Endothelial cell of umbilical vein (primary cell): ENCODE measurements at regions not wholly inside any gene's neighbourhood (a gene's known extent, or its start where the extent isn't known, plus 50 kb on each side); places are given as distances from the start of the nearest gene placed in this dataset.
"Not testable (repeated sequence)": the region's sequence is repeated elsewhere in the genome, so short reads cannot be mapped to it uniquely, and the experiment has no call there.

ENCODE experiments used
- BruUV-seq: library from RNA; stranded (reverse); fragments of 400-500 nt; replicated peaks from 2 replicates; lab custom pipeline; 2021; lab: Mats Ljungman, UMichigan
- CTCF ChIA-PET: fragments of 300-600, 350-600 bp; sonication (Branson Sonifier 250); formaldehyde crosslinking; loops from one replicate; lab custom pipeline; 2021; ENCODE audit warnings: antibody characterized with exemption, inconsistent platforms; lab: Charles Lee
- POLR2A ChIA-PET: fragments of 300-600, 350-600 bp; sonication (Branson Sonifier 250); formaldehyde crosslinking; loops from one replicate; lab custom pipeline; 2021; ENCODE audit warnings: antibody characterized with exemption, inconsistent platforms; lab: Charles Lee
- DNase-seq: peaks from one replicate; pipeline ENCODE4 v3.0.0-alpha.2; 2011; ENCODE audit warnings: low read depth, low spot score
- FAIRE-seq: peaks from 2 replicates; lab custom pipeline; 2011; peaks lifted over from hg19 to GRCh38; lab: Jason Lieb, UNC
- H2AFZ ChIP-seq: 2 replicates; pipeline ENCODE4 v1.6.0; 2012; ENCODE audit warnings: low read depth, low read length, control low read depth, inconsistent platforms
- H3K27ac ChIP-seq: 2 replicates; pipeline ENCODE4 v1.5.1; 2011; ENCODE audit warnings: low read depth, mild to moderate bottlenecking, control low read depth, low read length, moderate library complexity; ENCODE audit not compliant: insufficient read depth
- H3K27me3 ChIP-seq, 2 experiments: 2 replicates each; pipeline versions ENCODE4 v1.6.0 to v1.6.1; 2011; ENCODE audit warnings: low read length in 2 of 2, mixed read lengths in 1 of 2; ENCODE audit not compliant: control insufficient read depth in 2 of 2, insufficient read depth in 2 of 2
- H3K36me3 ChIP-seq, 2 experiments: 2 replicates in 1 of 2; 3 replicates in 1 of 2; pipeline ENCODE4 v1.5.1; 2011; ENCODE audit warnings: low read length in 2 of 2, mild to moderate bottlenecking in 1 of 2, moderate library complexity in 1 of 2; ENCODE audit not compliant: control insufficient read depth in 2 of 2, insufficient read depth in 2 of 2; ENCODE audit errors: extremely low read depth in 1 of 2
- H3K4me1 ChIP-seq: 3 replicates; pipeline ENCODE4 v1.5.1; 2011; ENCODE audit warnings: mild to moderate bottlenecking, low read length; ENCODE audit not compliant: control insufficient read depth, insufficient read depth; ENCODE audit errors: extremely low read depth
- H3K4me2 ChIP-seq: 2 replicates; pipeline ENCODE4 v1.6.1; 2011; ENCODE audit warnings: low read length, control low read depth, mixed read lengths; ENCODE audit not compliant: insufficient read depth
- H3K4me3 ChIP-seq, 3 experiments: fragments of 200-600 bp in 1 of 3; sonication (generic), shearing (Covaris generic) in 1 of 3; replicated peaks in 1 of 3; 2 replicates each; pipeline ENCODE4 v1.5.1; 2011 to 2016; ENCODE audit warnings: control low read depth in 3 of 3, low read length in 3 of 3, mild to moderate bottlenecking in 2 of 3, inconsistent platforms in 1 of 3, low read depth in 1 of 3, moderate library complexity in 1 of 3; ENCODE audit not compliant: insufficient read depth in 1 of 3
- H3K79me2 ChIP-seq: 2 replicates; pipeline ENCODE4 v1.6.0; 2012; ENCODE audit warnings: low read length, inconsistent platforms; ENCODE audit not compliant: control insufficient read depth, insufficient read depth
- H3K9ac ChIP-seq: replicated peaks from 2 replicates; pipeline ENCODE3; 2011; ENCODE audit warnings: low read length, control low read depth; ENCODE audit not compliant: insufficient read depth; ENCODE audit errors: extremely low read depth
- H3K9me1 ChIP-seq: replicated peaks from 3 replicates; pipeline ENCODE4 v1.6.0; 2011; ENCODE audit warnings: mild to moderate bottlenecking, low read length; ENCODE audit not compliant: control insufficient read depth, insufficient read depth; ENCODE audit errors: extremely low read depth
- H3K9me3 ChIP-seq: replicated peaks from 2 replicates; pipeline ENCODE4 v1.5.1; 2012; ENCODE audit warnings: low read length, inconsistent platforms; ENCODE audit not compliant: control insufficient read depth, insufficient read depth
- H4K20me1 ChIP-seq: replicated peaks from 2 replicates; pipeline ENCODE3; 2011; ENCODE audit warnings: mild to moderate bottlenecking, low read length; ENCODE audit not compliant: control insufficient read depth, insufficient read depth; ENCODE audit errors: extremely low read depth
- CTCF ChIP-seq, 2 donors: IDR thresholded peaks; 1 replicate in 1 of 2; 2 replicates in 1 of 2; pipeline ENCODE4 v1.5.1; 2011; ENCODE audit warnings: low read length in 2 of 2, mild to moderate bottlenecking in 2 of 2, moderate library complexity in 2 of 2, control low read depth in 1 of 2, inconsistent platforms in 1 of 2, low read depth in 1 of 2; ENCODE audit not compliant: insufficient read depth in 1 of 2; ENCODE audit errors: extremely low read depth in 1 of 2
- EZH2 ChIP-seq: IDR thresholded peaks from 2 replicates; pipeline ENCODE4 v1.6.1; 2012; ENCODE audit warnings: borderline replicate concordance, low read depth, mild to moderate bottlenecking, moderate library complexity, low read length, inconsistent platforms; ENCODE audit not compliant: severe bottlenecking
- FOS ChIP-seq: IDR thresholded peaks from 2 replicates; pipeline ENCODE4 v1.6.1; 2011; ENCODE audit warnings: mild to moderate bottlenecking, low read length, moderate library complexity, borderline replicate concordance; ENCODE audit not compliant: insufficient read depth
- GATA2 ChIP-seq: IDR thresholded peaks from 2 replicates; pipeline ENCODE4 v1.7.0; 2011; ENCODE audit warnings: low read depth, mild to moderate bottlenecking, moderate library complexity, mixed read lengths, low read length; ENCODE audit not compliant: insufficient read length, insufficient read depth
- JUN ChIP-seq: IDR thresholded peaks from 2 replicates; pipeline ENCODE4 v1.6.1; 2011; ENCODE audit warnings: borderline replicate concordance, low read depth; ENCODE audit not compliant: insufficient read length, insufficient read depth
- MAX ChIP-seq: IDR thresholded peaks from 2 replicates; pipeline ENCODE4 v1.6.1; 2011; ENCODE audit not compliant: insufficient read depth, insufficient read length
- MYC ChIP-seq: IDR thresholded peaks from one replicate; pipeline ENCODE4 v1.6.1; 2011; ENCODE audit warnings: mild to moderate bottlenecking, low read depth, low read length
- POLR2A ChIP-seq: IDR thresholded peaks from 2 replicates; pipeline ENCODE4 v1.6.1; 2012; ENCODE audit warnings: low read depth, mild to moderate bottlenecking, control low read depth, low read length
- POLR2AphosphoS5 ChIP-seq: IDR thresholded peaks from 2 replicates; pipeline ENCODE4 v1.6.1; 2012; ENCODE audit warnings: low read depth, mild to moderate bottlenecking, control low read depth, low read length, moderate library complexity; ENCODE audit not compliant: insufficient read depth
- dilution Hi-C: fragments of 300-500 bp; cut with MboI; formaldehyde crosslinking; loops from one replicate; pipeline ENCODE4 v1.15.0; 2019; ENCODE audit warnings: low sequenced_read_pairs; ENCODE audit not compliant: extremely low pct_ligation_motif_present
- intact Hi-C: fragments of 100-400 bp; cut with micrococcal nuclease; formaldehyde crosslinking; loops from one replicate; pipeline ENCODE4 v1.10.0; 2022

GRCh38 chr14:50031602-50032313 is 84.6 kb downstream of the VCPKMT start:
- Histone ChIP-seq H3K9ac (no peak overlapping the region), H3K36me3 (no peaks in the 10 kb centered on the region), H3K9me3 (no peaks in the 10 kb centered on the region), H3K4me3 (no peak overlapping the region), H4K20me1 (no peaks in the 10 kb centered on the region), H2AFZ (no peak overlapping the region), H3K4me2 (no peak overlapping the region), H3K79me2 (no peaks in the 10 kb centered on the region), H3K27ac (no peak overlapping the region), H3K27me3 (no peaks in the 10 kb centered on the region), H3K4me1 (no peaks in the 10 kb centered on the region), H3K9me1 (no peaks in the 10 kb centered on the region)
- TF ChIP-seq FOS (no peak), POLR2A (no peak), POLR2AphosphoS5 (no peak), JUN (no peak), GATA2 (no peak), CTCF (IDR thresholded peaks at IDR 0.05; ENCODE audit: extremely low read depth in 1 of 2, insufficient read depth in 1 of 2, low read depth in 1 of 2, low read length in 2 of 2) (no peak), MYC (no peak), MAX (no peak), EZH2 (no peak)
- no TSS peak for BruUV-seq
- DNase-seq (no peak), FAIRE-seq (no peak)
- ChIA-PET POLR2A (no interaction called here), CTCF (no interaction called here)
- intact Hi-C loops (no loop called here), dilution Hi-C loops (no loop called here)

- H3K27ac ChIP-seq, BruUV-seq, FAIRE-seq, H4K20me1 ChIP-seq, POLR2A ChIA-PET, CTCF ChIA-PET, H2AFZ ChIP-seq, intact Hi-C loops, H3K9ac ChIP-seq, H3K4me2 ChIP-seq, dilution Hi-C loops, H3K9me3 ChIP-seq, H3K4me1 ChIP-seq, H3K36me3 ChIP-seq, H3K27me3 ChIP-seq, H3K9me1 ChIP-seq, H3K79me2 ChIP-seq, DNase-seq, H3K4me3 ChIP-seq: not testable (repeated sequence)
These were observed 83.8 kb downstream of the VCPKMT start for GRCh38 chr14:50032462-50033167.
